ENCODE measurements at regions not wholly inside any gene's neighbourhood (a gene's known extent, or its start where the extent isn't known, plus 50 kb on each side); places are given as distances from the start of the nearest gene placed in this dataset.

DNA sequence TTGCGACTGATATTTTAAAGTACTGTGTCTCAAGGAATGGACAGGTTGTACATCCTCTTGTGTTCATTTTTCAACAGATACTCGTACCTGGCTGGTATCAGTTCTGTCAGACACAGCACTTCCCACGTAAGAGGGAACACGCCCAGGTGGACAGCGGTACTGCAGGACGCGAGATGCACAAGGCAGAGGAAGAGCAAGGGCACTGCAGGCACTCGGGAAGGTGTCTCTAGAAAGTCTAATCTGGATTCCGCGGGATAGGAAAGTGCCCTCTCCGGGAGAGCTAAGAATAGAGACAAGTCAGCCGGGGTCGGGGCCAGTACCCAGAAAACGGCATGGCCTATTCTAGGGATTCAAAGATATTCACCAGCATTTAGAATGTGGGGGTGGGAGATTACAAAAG lies 94.2 kb upstream of the MBOAT1 start:
- no peak for DNase-seq (ENCODE audit: low read depth, low spot score)
- Histone ChIP-seq H2AFZ (ENCODE audit: control insufficient read depth, low read length) (no peak overlapping the region), H3K27me3 (ENCODE audit: control insufficient read depth, extremely low read depth, insufficient read depth, low read length) (no peaks in the 10 kb centered on the region), H4K20me1 (ENCODE audit: control insufficient read depth, extremely low read depth, insufficient read depth, low read length) (no peaks in the 10 kb centered on the region), H3K4me1 (ENCODE audit: control insufficient read depth, extremely low read depth, insufficient read depth, low read length) (no peaks in the 10 kb centered on the region), H3K9ac (ENCODE audit: control insufficient read depth, extremely low read depth, insufficient read depth, low read length) (no peak overlapping the region), H3K4me3 (ENCODE audit: control insufficient read depth in 2 of 3, extremely low read depth in 1 of 3, insufficient read depth in 2 of 3, low read depth in 1 of 3, low read length in 3 of 3) (no peak overlapping the region), H3K4me2 (ENCODE audit: control insufficient read depth, extremely low read depth, insufficient read depth, low read depth, low read length) (no peak overlapping the region), H3K27ac (ENCODE audit: control insufficient read depth, insufficient read depth, low read length) (no peak overlapping the region), H3K9me1 (ENCODE audit: control insufficient read depth, extremely low read depth, insufficient read depth, low read length) (no peaks in the 10 kb centered on the region), H3K36me3 (ENCODE audit: control insufficient read depth in 2 of 2, extremely low read depth in 1 of 2, insufficient read depth in 2 of 2, low read length in 2 of 2) (no peaks in the 10 kb centered on the region), H3K9me3 (ENCODE audit: control insufficient read depth, low read depth, low read length) (no peaks in the 10 kb centered on the region), H3K79me2 (ENCODE audit: control insufficient read depth, insufficient read depth, low read length) (no peaks in the 10 kb centered on the region)
- no peak for FAIRE-seq
- dilution Hi-C loops (cut with MboI; ENCODE audit: extremely low pct_ligation_motif_present, low sequenced_read_pairs), result no loop called here
- TF ChIP-seq, protein P1, sequence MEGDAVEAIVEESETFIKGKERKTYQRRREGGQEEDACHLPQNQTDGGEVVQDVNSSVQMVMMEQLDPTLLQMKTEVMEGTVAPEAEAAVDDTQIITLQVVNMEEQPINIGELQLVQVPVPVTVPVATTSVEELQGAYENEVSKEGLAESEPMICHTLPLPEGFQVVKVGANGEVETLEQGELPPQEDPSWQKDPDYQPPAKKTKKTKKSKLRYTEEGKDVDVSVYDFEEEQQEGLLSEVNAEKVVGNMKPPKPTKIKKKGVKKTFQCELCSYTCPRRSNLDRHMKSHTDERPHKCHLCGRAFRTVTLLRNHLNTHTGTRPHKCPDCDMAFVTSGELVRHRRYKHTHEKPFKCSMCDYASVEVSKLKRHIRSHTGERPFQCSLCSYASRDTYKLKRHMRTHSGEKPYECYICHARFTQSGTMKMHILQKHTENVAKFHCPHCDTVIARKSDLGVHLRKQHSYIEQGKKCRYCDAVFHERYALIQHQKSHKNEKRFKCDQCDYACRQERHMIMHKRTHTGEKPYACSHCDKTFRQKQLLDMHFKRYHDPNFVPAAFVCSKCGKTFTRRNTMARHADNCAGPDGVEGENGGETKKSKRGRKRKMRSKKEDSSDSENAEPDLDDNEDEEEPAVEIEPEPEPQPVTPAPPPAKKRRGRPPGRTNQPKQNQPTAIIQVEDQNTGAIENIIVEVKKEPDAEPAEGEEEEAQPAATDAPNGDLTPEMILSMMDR (optimal IDR thresholded peaks at IDR 0.05 in 1 of 3, IDR thresholded peaks at IDR 0.05 in 1 of 3, conservative IDR thresholded peaks at IDR 0.05 in 1 of 3; ENCODE audit: extremely low read depth in 1 of 3, insufficient read depth in 2 of 3, low read length in 3 of 3), result no peak
- no peak for TF ChIP-seq EZH2 (IDR thresholded peaks at IDR 0.05; ENCODE audit: low read length)

DNA sequence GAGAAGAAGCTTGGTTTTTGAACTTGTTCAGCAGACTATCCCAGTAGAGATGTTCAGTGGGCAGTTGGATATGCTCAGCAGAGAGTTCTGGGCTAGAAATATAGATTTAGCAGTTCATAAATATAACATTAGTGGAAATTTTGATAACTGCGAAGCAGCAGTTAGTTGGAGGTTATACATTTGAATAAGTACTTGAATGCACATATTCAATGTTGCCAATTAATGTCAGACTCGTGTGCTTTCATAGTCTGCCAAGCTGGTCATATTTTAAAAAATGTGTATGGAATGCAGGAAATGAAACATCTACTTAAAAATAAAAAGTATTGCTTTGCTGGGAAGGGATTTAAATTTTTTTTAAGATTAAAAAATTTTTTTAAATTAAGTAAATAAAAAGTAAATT lies 92.5 kb upstream of the E2F3 start:
- Histone ChIP-seq H3K9me3 (ENCODE audit: control insufficient read depth, low read depth, low read length) (no peaks in the 10 kb centered on the region), H3K9ac (ENCODE audit: control insufficient read depth, extremely low read depth, insufficient read depth, low read length) (no peak overlapping the region), H3K27ac (ENCODE audit: control insufficient read depth, insufficient read depth, low read length) (no peak overlapping the region), H3K9me1 (ENCODE audit: control insufficient read depth, extremely low read depth, insufficient read depth, low read length) (no peaks in the 10 kb centered on the region), H3K27me3 (ENCODE audit: control insufficient read depth, extremely low read depth, insufficient read depth, low read length) (peaks cover 6% of the 10 kb centered on the region), H4K20me1 (ENCODE audit: control insufficient read depth, extremely low read depth, insufficient read depth, low read length) (no peaks in the 10 kb centered on the region), H3K79me2 (ENCODE audit: control insufficient read depth, insufficient read depth, low read length) (no peaks in the 10 kb centered on the region), H3K4me1 (ENCODE audit: control insufficient read depth, extremely low read depth, insufficient read depth, low read length) (no peaks in the 10 kb centered on the region), H3K4me3 (ENCODE audit: control insufficient read depth in 2 of 3, extremely low read depth in 1 of 3, insufficient read depth in 2 of 3, low read depth in 1 of 3, low read length in 3 of 3) (no peak overlapping the region), H2AFZ (ENCODE audit: control insufficient read depth, low read length) (no peak overlapping the region), H3K4me2 (ENCODE audit: control insufficient read depth, extremely low read depth, insufficient read depth, low read depth, low read length) (no peak overlapping the region), H3K36me3 (ENCODE audit: control insufficient read depth in 2 of 2, extremely low read depth in 1 of 2, insufficient read depth in 2 of 2, low read length in 2 of 2) (no peaks in the 10 kb centered on the region)
- FAIRE-seq (no peak), DNase-seq (ENCODE audit: low read depth, low spot score) (no peak)
- dilution Hi-C loops (cut with MboI; ENCODE audit: extremely low pct_ligation_motif_present, low sequenced_read_pairs), result no loop called here
- TF ChIP-seq, protein P1 (optimal IDR thresholded peaks at IDR 0.05 in 1 of 3, IDR thresholded peaks at IDR 0.05 in 1 of 3, conservative IDR thresholded peaks at IDR 0.05 in 1 of 3; ENCODE audit: extremely low read depth in 1 of 3, insufficient read depth in 2 of 3, low read length in 3 of 3), result no peak
- TF ChIP-seq EZH2 (IDR thresholded peaks at IDR 0.05; ENCODE audit: low read length), result no peak
